Stimulated activated naive CD8-positive, alpha-beta T cell treated with anti-CD3 and anti-CD28 coated beads, Interleukin-15, amount 100 ng/mL, for 72 hours (primary cell): ENCODE measurements at regions not wholly inside any gene's neighbourhood (a gene's known extent, or its start where the extent isn't known, plus 50 kb on each side); places are given as distances from the start of the nearest gene placed in this dataset.
"Not testable (repeated sequence)": the region's sequence is repeated elsewhere in the genome, so short reads cannot be mapped to it uniquely, and the experiment has no call there.

Source experiments
- ATAC-seq: fragments of 150-1000 bp; cut with Tn5 transposase; 2 replicates; pipeline ENCODE4 v1.10.0; 2021; ENCODE audit warnings: mild to moderate bottlenecking, moderate library complexity
- DNase-seq, 2 donors: peaks; one replicate each; pipeline ENCODE4 v3.0.0; 2021 to 2022
- H3K27ac Mint-ChIP-seq, 2 donors: one replicate each; pipeline ENCODE4 v1.8.0; 2022; ENCODE audit warnings: mild to moderate bottlenecking in 2 of 2, mixed read lengths in 2 of 2, moderate library complexity in 2 of 2
- H3K27me3 Mint-ChIP-seq: one replicate; pipeline ENCODE4 v1.8.0; 2022; ENCODE audit warnings: mixed read lengths
- H3K4me1 Mint-ChIP-seq: one replicate; pipeline ENCODE4 v1.8.0; 2022; ENCODE audit warnings: mild to moderate bottlenecking, mixed read lengths
- H3K4me3 Mint-ChIP-seq, 2 donors: one replicate each; pipeline ENCODE4 v1.8.0; 2022; ENCODE audit warnings: mild to moderate bottlenecking in 2 of 2, mixed read lengths in 2 of 2, moderate library complexity in 1 of 2
- H3K9me3 Mint-ChIP-seq, 2 donors: one replicate each; pipeline ENCODE4 v1.8.0; 2022; ENCODE audit warnings: mixed read lengths in 2 of 2

DNA sequence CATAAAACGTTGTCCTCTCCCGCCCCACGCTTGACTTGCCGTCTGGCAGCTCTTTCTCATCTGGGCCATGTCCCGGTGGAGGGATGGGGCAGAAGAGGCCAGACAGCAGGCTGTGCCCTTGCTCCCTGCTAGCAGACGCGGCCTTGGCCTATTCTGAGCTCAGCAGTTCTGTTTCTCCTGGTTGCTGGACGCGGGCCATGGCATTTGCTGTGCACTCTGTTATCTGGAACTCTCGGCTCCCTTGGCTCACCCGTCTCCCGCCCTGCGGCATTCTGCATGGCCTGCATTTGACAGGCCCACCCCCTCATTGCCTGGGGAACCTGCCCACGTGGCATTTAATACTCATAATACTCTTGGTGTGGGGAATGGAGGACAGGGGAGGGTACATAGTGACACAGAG lies 146.3 kb downstream of the BCL2L11 start:
- H3K9me3 Mint-ChIP-seq, H3K4me3 Mint-ChIP-seq, H3K27ac Mint-ChIP-seq, DNase-seq, ATAC-seq, H3K27me3 Mint-ChIP-seq, H3K4me1 Mint-ChIP-seq: not testable (repeated sequence)

- ATAC-seq, H3K27ac Mint-ChIP-seq, H3K4me1 Mint-ChIP-seq, H3K27me3 Mint-ChIP-seq, H3K4me3 Mint-ChIP-seq, DNase-seq, H3K9me3 Mint-ChIP-seq: not testable (repeated sequence)
These were observed 149.1 kb downstream of the BCL2L11 start for GRCh38 chr2:111269761-111270323.

GRCh38 chr2:111270569-111270968 lies 149.9 kb downstream of the BCL2L11 start:
- H3K27ac Mint-ChIP-seq, H3K9me3 Mint-ChIP-seq: not testable (repeated sequence)

GRCh38 chr2:111271647-111272304 lies 151.1 kb downstream of the BCL2L11 start:
- not testable (repeated sequence) for DNase-seq, H3K4me3 Mint-ChIP-seq, H3K27me3 Mint-ChIP-seq, H3K9me3 Mint-ChIP-seq, H3K4me1 Mint-ChIP-seq, H3K27ac Mint-ChIP-seq
- peak; percentile 83 for ATAC-seq

More at GRCh38 chr2:111270569-111270968, 149.9 kb downstream of the BCL2L11 start:
- not testable (repeated sequence) for DNase-seq, ATAC-seq, H3K4me3 Mint-ChIP-seq, H3K4me1 Mint-ChIP-seq, H3K27me3 Mint-ChIP-seq

GRCh38 chr2:111273007-111273406 lies 152.3 kb downstream of the BCL2L11 start:
- DNase-seq, H3K4me1 Mint-ChIP-seq, H3K9me3 Mint-ChIP-seq, H3K27ac Mint-ChIP-seq, H3K27me3 Mint-ChIP-seq, H3K4me3 Mint-ChIP-seq, ATAC-seq: not testable (repeated sequence)

GRCh38 chr2:111275047-111275853 lies 154.5 kb downstream of the BCL2L11 start:
- H3K27me3 Mint-ChIP-seq, H3K4me3 Mint-ChIP-seq, DNase-seq, H3K27ac Mint-ChIP-seq, ATAC-seq, H3K4me1 Mint-ChIP-seq, H3K9me3 Mint-ChIP-seq: not testable (repeated sequence)

DNA sequence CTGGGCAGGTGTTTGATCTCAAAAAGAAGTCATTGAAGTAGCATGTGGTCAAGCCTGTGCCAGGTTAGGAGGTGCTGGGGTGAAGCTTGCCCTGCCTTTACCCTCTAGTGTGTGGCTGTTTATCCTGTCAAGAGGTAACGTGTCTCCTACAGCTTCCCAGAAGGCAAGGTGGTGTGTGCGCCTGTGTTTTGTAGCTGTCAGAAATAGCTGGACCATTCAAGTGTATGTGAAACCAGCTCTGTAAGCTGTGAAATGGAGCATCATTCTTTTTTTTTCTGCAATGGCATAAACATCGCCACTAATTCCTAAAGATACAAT lies 155.1 kb downstream of the BCL2L11 start:
- not testable (repeated sequence) for H3K9me3 Mint-ChIP-seq, DNase-seq, H3K27me3 Mint-ChIP-seq, ATAC-seq, H3K27ac Mint-ChIP-seq, H3K4me1 Mint-ChIP-seq, H3K4me3 Mint-ChIP-seq

DNA sequence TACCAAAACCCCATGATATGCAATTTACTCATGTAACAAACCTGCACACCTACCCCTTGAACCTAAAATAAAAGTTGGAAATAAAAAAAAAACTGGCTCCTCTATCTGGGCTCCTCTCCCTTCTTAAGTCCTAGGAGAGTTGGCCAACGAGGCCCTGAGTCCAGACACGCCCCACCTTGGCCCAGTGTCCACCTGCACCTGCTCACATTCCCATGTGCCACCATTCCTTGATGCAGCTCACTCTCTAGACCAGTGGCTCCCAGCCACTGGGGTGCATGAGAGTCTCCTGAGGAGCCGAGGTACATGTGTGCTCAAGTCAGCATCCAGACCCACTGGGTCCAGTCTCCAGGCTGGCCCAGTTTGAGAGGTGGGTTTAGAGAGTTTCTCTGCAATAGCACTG lies 157.4 kb downstream of the BCL2L11 start:
- H3K27ac Mint-ChIP-seq, ATAC-seq, H3K4me3 Mint-ChIP-seq, H3K9me3 Mint-ChIP-seq, DNase-seq, H3K4me1 Mint-ChIP-seq, H3K27me3 Mint-ChIP-seq: not testable (repeated sequence)

DNA sequence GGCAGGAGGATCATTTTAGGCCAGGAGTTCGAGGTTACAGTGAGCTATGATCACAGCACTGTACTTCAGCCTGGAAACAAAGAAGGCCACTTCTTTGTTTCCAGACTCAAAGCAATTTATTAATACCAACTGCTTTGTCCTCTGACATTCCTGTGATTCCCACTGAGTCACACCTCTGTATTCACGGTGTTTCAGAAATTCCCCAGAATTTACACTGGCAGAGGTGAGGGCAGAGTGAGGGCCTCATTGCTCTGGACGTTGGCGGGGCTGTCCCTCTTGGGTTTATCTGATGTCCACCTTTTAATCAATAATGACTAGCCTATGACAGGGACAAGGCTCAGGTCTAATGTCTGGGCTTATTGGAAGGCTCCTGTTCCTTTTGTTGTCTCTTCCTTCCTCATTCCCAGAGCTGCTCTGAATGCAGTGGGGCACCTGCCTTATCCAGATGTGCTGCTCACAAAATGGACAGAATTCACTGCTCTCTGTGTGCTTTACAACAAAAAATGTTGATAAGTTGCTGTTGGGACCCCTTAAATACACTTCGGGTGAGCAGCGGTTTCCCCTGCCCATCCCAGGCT lies 160.1 kb downstream of the BCL2L11 start:
- H3K4me1 Mint-ChIP-seq, H3K27me3 Mint-ChIP-seq, H3K4me3 Mint-ChIP-seq, H3K9me3 Mint-ChIP-seq, ATAC-seq, H3K27ac Mint-ChIP-seq, DNase-seq: not testable (repeated sequence)

GRCh38 chr2:111282162-111282561 lies 161.4 kb downstream of the BCL2L11 start:
- ATAC-seq, H3K4me3 Mint-ChIP-seq, H3K4me1 Mint-ChIP-seq: not testable (repeated sequence)

DNA sequence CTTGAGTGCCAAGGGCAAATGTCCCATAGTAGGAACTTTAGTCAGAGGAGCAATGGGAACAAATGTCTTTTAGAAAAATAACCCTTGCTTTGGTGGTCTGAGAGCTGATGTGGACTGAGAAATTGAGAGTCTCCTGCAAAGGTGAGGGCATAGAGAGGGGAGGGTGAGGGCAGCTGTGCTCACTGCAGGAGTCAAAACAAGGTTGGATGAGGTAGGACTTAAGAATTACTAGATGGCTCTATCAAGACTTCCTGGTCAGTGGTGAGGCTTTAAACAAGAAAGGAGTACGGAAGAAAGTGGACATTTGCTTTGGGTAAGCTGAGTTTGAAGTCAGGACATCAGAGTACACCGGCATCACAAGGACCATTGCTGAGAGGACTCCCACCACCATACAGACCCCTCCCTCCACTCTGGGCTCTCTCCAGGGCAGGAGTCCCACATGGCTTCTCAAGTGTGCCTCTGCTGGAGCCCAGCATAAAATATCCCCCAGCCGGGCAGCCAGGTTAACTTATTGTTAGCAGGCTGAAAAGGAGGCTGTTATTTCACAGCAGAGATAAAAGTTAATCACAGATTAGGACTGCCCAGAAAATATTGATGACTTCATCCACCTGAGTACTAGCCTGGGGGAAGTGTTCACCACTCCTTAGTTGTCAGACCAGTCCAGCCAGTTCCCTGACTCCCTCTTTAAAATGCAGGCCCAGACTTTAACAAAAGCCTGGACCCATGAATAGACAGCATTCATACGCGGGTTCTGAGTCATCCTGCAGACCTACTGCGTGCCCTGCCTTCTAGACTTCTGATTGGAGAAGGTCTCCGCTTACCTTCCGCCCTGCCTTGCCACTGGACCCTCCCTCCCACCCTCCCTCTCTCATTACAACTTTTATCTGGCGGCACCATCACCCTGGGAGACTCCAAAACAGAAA lies 167.2 kb downstream of the BCL2L11 start:
- H3K27me3 Mint-ChIP-seq, H3K9me3 Mint-ChIP-seq, H3K27ac Mint-ChIP-seq, DNase-seq, ATAC-seq, H3K4me1 Mint-ChIP-seq, H3K4me3 Mint-ChIP-seq: not testable (repeated sequence)

More at GRCh38 chr2:111282162-111282561, 161.4 kb downstream of the BCL2L11 start:
- DNase-seq, H3K27me3 Mint-ChIP-seq, H3K27ac Mint-ChIP-seq, H3K9me3 Mint-ChIP-seq: not testable (repeated sequence)

GRCh38 chr2:111290370-111290769 lies 169.7 kb downstream of the BCL2L11 start:
- ATAC-seq, H3K9me3 Mint-ChIP-seq, H3K4me3 Mint-ChIP-seq, H3K27ac Mint-ChIP-seq, DNase-seq, H3K4me1 Mint-ChIP-seq, H3K27me3 Mint-ChIP-seq: not testable (repeated sequence)

DNA sequence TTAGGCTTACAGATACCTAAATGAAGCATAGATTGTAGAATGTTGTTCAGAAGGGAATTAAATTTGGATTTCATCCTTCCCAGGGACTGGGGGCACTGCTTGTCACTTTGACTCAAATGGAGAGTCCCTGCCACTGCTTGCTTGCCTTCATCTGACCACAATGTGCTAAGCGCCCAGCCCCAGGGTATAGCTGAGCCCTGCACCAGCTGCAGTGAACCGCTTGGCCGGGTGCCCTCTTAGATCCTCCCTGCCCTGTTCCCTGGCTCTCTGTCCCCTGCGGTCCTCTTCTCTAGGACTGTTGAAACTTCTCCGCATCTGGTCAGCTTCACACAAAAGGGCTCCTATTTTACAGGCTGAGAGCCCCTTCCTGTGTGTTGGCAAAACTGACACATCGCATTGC lies 170.9 kb downstream of the BCL2L11 start:
- H3K9me3 Mint-ChIP-seq, H3K4me1 Mint-ChIP-seq, H3K27me3 Mint-ChIP-seq, H3K4me3 Mint-ChIP-seq, H3K27ac Mint-ChIP-seq: not testable (repeated sequence)
- DNase-seq (peak in 1 of 2 donors; percentile 22), ATAC-seq (peak; percentile 70)

- H3K27ac Mint-ChIP-seq, H3K4me3 Mint-ChIP-seq, H3K27me3 Mint-ChIP-seq, DNase-seq, H3K4me1 Mint-ChIP-seq, H3K9me3 Mint-ChIP-seq: not testable (repeated sequence)
- peak; percentile 71 for ATAC-seq
These were observed 171.7 kb downstream of the BCL2L11 start for GRCh38 chr2:111292232-111292968.

- not testable (repeated sequence) for H3K27ac Mint-ChIP-seq, H3K27me3 Mint-ChIP-seq, H3K4me3 Mint-ChIP-seq, H3K4me1 Mint-ChIP-seq, ATAC-seq, DNase-seq, H3K9me3 Mint-ChIP-seq
These were observed 174.0 kb downstream of the BCL2L11 start for GRCh38 chr2:111294699-111295098.
